ENCODE measurements at regions not wholly inside any gene's neighbourhood (a gene's known extent, or its start where the extent isn't known, plus 50 kb on each side); places are given as distances from the start of the nearest gene placed in this dataset.
"Not testable (repeated sequence)": the region's sequence is repeated elsewhere in the genome, so short reads cannot be mapped to it uniquely, and the experiment has no call there.

- Mint-ChIP-seq H3K4me1 (no peaks in the 10 kb centered on the region), H3K27ac (no peak overlapping the region), H3K36me3 (peaks cover 0 to 5% (median 0%) of the 10 kb centered on the region in 3 donors), H3K4me3 (no peak overlapping the region), H3K9me3 (peaks cover 0 to 3% (median 0%) of the 10 kb centered on the region in 5 donors), H3K27me3 (peaks cover 0 to 8% of the 10 kb centered on the region in 2 donors)
- no peak for DNase-seq
- ChIA-PET POLR2A (no interaction called here), CTCF (interaction anchor here (0.8 kb wide), 1 partner anchor 54 kb away, joined by 3 read pairs; no protein-coding TSS in a partner anchor)
- no peaks in the 10 kb centered on the region for H3K4me1 ChIP-seq (ENCODE audit: insufficient read depth, low read length)
- no peaks in the 10 kb centered on the region for H3K9me3 ChIP-seq (ENCODE audit: low read length)
- H3K36me3 ChIP-seq (ENCODE audit: insufficient read depth, low read length) = no peaks in the 10 kb centered on the region
- H3K27me3 ChIP-seq (ENCODE audit: insufficient read depth, low read length, poor library complexity, severe bottlenecking) = no peaks in the 10 kb centered on the region
- no peak overlapping the region for H3K4me3 ChIP-seq (ENCODE audit: low read length)
- H3K27ac ChIP-seq (ENCODE audit: low read depth, low read length) = no peak overlapping the region
These were observed 58.9 kb upstream of the RBM47 start for GRCh38 chr4:40688446-40689095.

- no peaks in the 10 kb centered on the region for H3K4me1 Mint-ChIP-seq
- Histone ChIP-seq H3K36me3 (ENCODE audit: insufficient read depth, low read length) (no peaks in the 10 kb centered on the region), H3K9me3 (ENCODE audit: low read length) (no peaks in the 10 kb centered on the region), H3K4me1 (ENCODE audit: insufficient read depth, low read length) (no peaks in the 10 kb centered on the region), H3K27me3 (ENCODE audit: insufficient read depth, low read length, poor library complexity, severe bottlenecking) (no peaks in the 10 kb centered on the region), H3K27ac (ENCODE audit: low read depth, low read length) (no peak overlapping the region), H3K4me3 (ENCODE audit: low read length) (no peak overlapping the region)
- ChIA-PET POLR2A (no interaction called here), CTCF (no interaction called here)
- H3K4me3 Mint-ChIP-seq = no peak overlapping the region
- H3K27me3 Mint-ChIP-seq = peaks cover 0 to 15% of the 10 kb centered on the region in 2 donors
- peaks cover 0 to 9% (median 0%) of the 10 kb centered on the region in 3 donors for H3K36me3 Mint-ChIP-seq
- no peak for DNase-seq
- no peak overlapping the region for H3K27ac Mint-ChIP-seq
- peaks cover 0 to 3% (median 0%) of the 10 kb centered on the region in 5 donors for H3K9me3 Mint-ChIP-seq
These were observed 55.8 kb upstream of the NSUN7 start for GRCh38 chr4:40693946-40694345.

- H3K4me3 ChIP-seq (ENCODE audit: low read length); H3K36me3 Mint-ChIP-seq; DNase-seq; H3K9me3 Mint-ChIP-seq; H3K4me1 Mint-ChIP-seq; CTCF ChIA-PET; H3K36me3 ChIP-seq (ENCODE audit: insufficient read depth, low read length); H3K4me1 ChIP-seq (ENCODE audit: insufficient read depth, low read length); H3K4me3 Mint-ChIP-seq; H3K27ac ChIP-seq (ENCODE audit: low read depth, low read length); H3K27ac Mint-ChIP-seq; H3K9me3 ChIP-seq (ENCODE audit: low read length); H3K27me3 ChIP-seq (ENCODE audit: insufficient read depth, low read length, poor library complexity, severe bottlenecking); POLR2A ChIA-PET: not testable (repeated sequence)
- H3K27me3 Mint-ChIP-seq = peaks cover 0 to 10% of the 10 kb centered on the region in 2 donors
These were observed 52.3 kb upstream of the NSUN7 start for GRCh38 chr4:40697476-40697875.

GRCh38 chr4:40698733-40699132, 51.0 kb upstream of the NSUN7 start:
- H3K27ac ChIP-seq (ENCODE audit: low read depth, low read length) = no peak overlapping the region
- no peaks in the 10 kb centered on the region for H3K36me3 ChIP-seq (ENCODE audit: insufficient read depth, low read length)
- H3K4me3 ChIP-seq (ENCODE audit: low read length) = no peak overlapping the region
- H3K27me3 ChIP-seq (ENCODE audit: insufficient read depth, low read length, poor library complexity, severe bottlenecking) = no peaks in the 10 kb centered on the region
- H3K9me3 ChIP-seq (ENCODE audit: low read length) = no peaks in the 10 kb centered on the region
- no peaks in the 10 kb centered on the region for H3K4me1 ChIP-seq (ENCODE audit: insufficient read depth, low read length)
- DNase-seq = no peak
- Mint-ChIP-seq H3K9me3 (no peaks in the 10 kb centered on the region), H3K36me3 (peaks cover 0 to 3% (median 0%) of the 10 kb centered on the region in 3 donors), H3K27ac (no peak overlapping the region), H3K4me3 (no peak overlapping the region), H3K27me3 (peaks cover 0 to 5% of the 10 kb centered on the region in 2 donors), H3K4me1 (no peaks in the 10 kb centered on the region)
- ChIA-PET CTCF (interaction anchor here (0.8 kb wide), 1 partner anchor 643 kb away, joined by 3 read pairs; no protein-coding TSS in a partner anchor), POLR2A (no interaction called here)

- H3K27me3 Mint-ChIP-seq = no peaks in the 10 kb centered on the region
- Histone ChIP-seq H3K27me3 (ENCODE audit: insufficient read depth, low read length, poor library complexity, severe bottlenecking) (no peaks in the 10 kb centered on the region), H3K36me3 (ENCODE audit: insufficient read depth, low read length) (no peaks in the 10 kb centered on the region), H3K4me3 (ENCODE audit: low read length) (no peak overlapping the region), H3K27ac (ENCODE audit: low read depth, low read length) (no peak overlapping the region), H3K4me1 (ENCODE audit: insufficient read depth, low read length) (no peaks in the 10 kb centered on the region), H3K9me3 (ENCODE audit: low read length) (no peaks in the 10 kb centered on the region)
- H3K4me3 Mint-ChIP-seq = no peak overlapping the region
- POLR2A ChIA-PET = no interaction called here
- H3K9me3 Mint-ChIP-seq = no peaks in the 10 kb centered on the region
- H3K27ac Mint-ChIP-seq = no peak overlapping the region
- CTCF ChIA-PET = no interaction called here
- no peak for DNase-seq
- H3K36me3 Mint-ChIP-seq = no peaks in the 10 kb centered on the region
- H3K4me1 Mint-ChIP-seq = no peaks in the 10 kb centered on the region
These were observed 50.1 kb upstream of the NSUN7 start for GRCh38 chr4:40699648-40700047.

Measured in CD8-positive, alpha-beta memory T cell (primary cell).